ENCODE measurements at regions not wholly inside any gene's neighbourhood (a gene's known extent, or its start where the extent isn't known, plus 50 kb on each side); places are given as distances from the start of the nearest gene placed in this dataset.
A peak's percentile ranks its signal among the peaks of the same experiment; 100 is the strongest.
"Not testable (repeated sequence)": the region's sequence is repeated elsewhere in the genome, so short reads cannot be mapped to it uniquely, and the experiment has no call there.

GRCh38 chr19:37303591-37304171 is 67.2 kb upstream of the ZNF527 start:
- H3K9me3 Mint-ChIP-seq: peaks cover 48% of the 10 kb centered on the region
- H3K36me3 Mint-ChIP-seq (ENCODE audit: low read depth): peaks cover 12% of the 10 kb centered on the region
- no peak for DNase-seq
- no peak overlapping the region for H3K27ac Mint-ChIP-seq
- H3K27me3 Mint-ChIP-seq (ENCODE audit: low read depth, poor library complexity): no peaks in the 10 kb centered on the region
- H3K4me1 Mint-ChIP-seq: no peaks in the 10 kb centered on the region
- peak overlapping the region; percentile 82 for H3K4me3 Mint-ChIP-seq
- TF ChIP-seq CTCF (IDR thresholded peaks at IDR 0.05): no peak

GRCh38 chr19:37304190-37304883 is 66.6 kb upstream of the ZNF527 start:
- H3K36me3 Mint-ChIP-seq (ENCODE audit: low read depth): peaks cover 12% of the 10 kb centered on the region
- peak overlapping the region; percentile 82 for H3K4me3 Mint-ChIP-seq
- no peak for TF ChIP-seq CTCF (IDR thresholded peaks at IDR 0.05)
- H3K4me1 Mint-ChIP-seq: no peaks in the 10 kb centered on the region
- peaks cover 55% of the 10 kb centered on the region for H3K9me3 Mint-ChIP-seq
- peak; percentile 28 for DNase-seq
- no peak overlapping the region for H3K27ac Mint-ChIP-seq
- H3K27me3 Mint-ChIP-seq (ENCODE audit: low read depth, poor library complexity): no peaks in the 10 kb centered on the region

- H3K36me3 Mint-ChIP-seq (ENCODE audit: low read depth): peaks cover 12% of the 10 kb centered on the region
- H3K9me3 Mint-ChIP-seq: peaks cover 60% of the 10 kb centered on the region
- H3K4me3 Mint-ChIP-seq: no peak overlapping the region
- no peaks in the 10 kb centered on the region for H3K27me3 Mint-ChIP-seq (ENCODE audit: low read depth, poor library complexity)
- no peaks in the 10 kb centered on the region for H3K4me1 Mint-ChIP-seq
- DNase-seq: no peak
- no peak overlapping the region for H3K27ac Mint-ChIP-seq
- no peak for TF ChIP-seq CTCF (IDR thresholded peaks at IDR 0.05)
Measured at GRCh38 chr19:37304884-37305255, 66.0 kb upstream of the ZNF527 start.

GRCh38 chr19:37306383-37306963 is 64.4 kb upstream of the ZNF527 start:
- Mint-ChIP-seq H3K27ac (no peak overlapping the region), H3K27me3 (ENCODE audit: low read depth, poor library complexity) (peaks cover 5% of the 10 kb centered on the region), H3K36me3 (ENCODE audit: low read depth) (peaks cover 12% of the 10 kb centered on the region), H3K4me3 (no peak overlapping the region), H3K4me1 (no peaks in the 10 kb centered on the region), H3K9me3 (peaks cover 70% of the 10 kb centered on the region)
- no peak for DNase-seq
- no peak for TF ChIP-seq CTCF (IDR thresholded peaks at IDR 0.05)

- Mint-ChIP-seq H3K4me1 (peaks cover 18% of the 10 kb centered on the region), H3K27me3 (ENCODE audit: low read depth, poor library complexity) (peaks cover 16% of the 10 kb centered on the region), H3K36me3 (ENCODE audit: low read depth) (peaks cover 5% of the 10 kb centered on the region), H3K4me3 (no peak overlapping the region), H3K9me3 (peaks cover 81% of the 10 kb centered on the region), H3K27ac (no peak overlapping the region)
- TF ChIP-seq CTCF (IDR thresholded peaks at IDR 0.05): no peak
- no peak for DNase-seq
Measured at GRCh38 chr19:37309834-37310575, 60.9 kb upstream of the ZNF527 start.

- not testable (repeated sequence) for H3K36me3 Mint-ChIP-seq (ENCODE audit: low read depth)
- Mint-ChIP-seq H3K4me1 (peaks cover 18% of the 10 kb centered on the region), H3K4me3 (peak overlapping the region; percentile 80), H3K27me3 (ENCODE audit: low read depth, poor library complexity) (peaks cover 24% of the 10 kb centered on the region), H3K9me3 (peaks cover 81% of the 10 kb centered on the region), H3K27ac (peak overlapping the region; percentile 87)
- peak; percentile 25 for DNase-seq
Measured at GRCh38 chr19:37312531-37313334, 58.2 kb upstream of the ZNF527 start.

Measured in nephron progenitor cell (in vitro differentiated cells).